HG03565 (cell line): ENCODE measurements at regions not wholly inside any gene's neighbourhood (a gene's known extent, or its start where the extent isn't known, plus 50 kb on each side); places are given as distances from the start of the nearest gene placed in this dataset.
A peak's percentile ranks its signal among the peaks of the same experiment; 100 is the strongest.
"Not testable (repeated sequence)": the region's sequence is repeated elsewhere in the genome, so short reads cannot be mapped to it uniquely, and the experiment has no call there.

ENCODE experiments used
- ATAC-seq: cut with Tn5 transposase; IDR thresholded peaks from one replicate; pipeline ENCODE4 v1.9.1; 2021; ENCODE audit warnings: mild to moderate bottlenecking, moderate library complexity; ENCODE audit not compliant: unreplicated experiment

DNA sequence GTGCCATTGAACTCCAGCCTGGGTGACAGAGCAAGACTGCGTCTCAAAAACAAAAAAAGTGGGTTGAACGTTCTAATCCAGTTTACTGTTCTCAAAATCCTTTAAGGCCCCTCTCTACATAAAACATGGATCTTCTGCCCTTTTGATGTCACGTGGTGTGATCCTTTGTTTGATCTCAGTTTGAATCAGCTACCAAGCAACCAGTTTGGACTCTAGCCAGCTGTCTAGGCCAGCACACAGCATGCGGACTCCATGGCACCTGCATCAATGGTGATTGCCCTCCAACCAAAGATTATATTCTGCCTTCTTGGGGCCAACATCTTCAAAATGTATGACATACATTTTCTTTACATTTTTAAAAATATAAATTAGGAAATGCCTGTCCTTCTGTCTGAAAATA is 365.4 kb downstream of the NDFIP2 start:
- no peak for ATAC-seq

DNA sequence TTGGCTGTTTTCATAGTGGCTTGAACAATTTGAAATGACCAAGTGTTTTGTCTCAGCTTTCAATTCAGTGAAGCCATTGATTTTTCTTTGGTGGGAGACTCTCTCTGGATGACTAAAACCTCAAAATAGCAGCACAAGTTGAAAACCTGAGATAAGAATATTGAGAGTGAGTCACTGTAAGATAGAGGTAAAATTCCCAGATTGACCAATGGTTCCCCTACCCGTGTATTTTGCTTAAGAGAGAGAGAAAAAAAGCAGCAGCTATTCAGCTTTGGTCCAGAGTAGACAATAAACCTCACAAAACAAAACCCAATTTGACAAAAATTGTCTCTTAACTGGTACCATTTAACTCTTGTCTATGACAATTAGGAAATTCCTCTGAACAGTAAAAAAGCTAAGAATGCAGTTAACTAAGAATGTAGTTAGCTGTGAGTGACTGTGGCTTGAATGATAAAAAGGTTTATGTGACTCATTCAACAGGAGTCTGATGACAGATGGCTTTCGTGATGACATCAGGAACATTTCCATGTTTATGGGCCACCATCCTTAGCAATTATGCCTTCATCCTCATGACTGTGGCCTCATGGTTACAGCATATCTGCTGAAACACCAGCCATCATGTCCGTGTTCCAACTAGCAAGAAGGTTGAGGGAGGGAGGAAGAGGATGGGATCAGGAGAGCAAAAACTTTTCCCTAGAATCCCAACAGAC is 356.9 kb downstream of the NDFIP2 start:
- no peak for ATAC-seq

DNA sequence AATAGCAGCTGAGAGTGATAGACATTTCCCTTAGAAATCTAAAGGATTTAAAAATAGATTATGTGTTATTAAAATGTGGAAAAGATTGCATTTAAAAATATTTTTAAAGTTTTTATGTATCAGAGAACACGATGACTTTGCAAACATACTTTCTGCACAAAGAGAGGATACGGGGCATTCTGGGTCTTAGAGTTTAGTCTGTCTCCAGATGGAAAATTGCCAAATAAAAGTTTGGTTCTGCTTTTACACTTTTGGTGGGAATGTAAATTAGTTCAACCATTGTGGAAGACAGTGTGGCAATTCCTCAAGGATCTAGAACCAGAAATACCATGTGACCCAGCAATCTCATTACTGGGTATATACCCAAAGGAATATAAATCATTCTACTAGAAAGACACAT is 355.2 kb downstream of the NDFIP2 start:
- not testable (repeated sequence) for ATAC-seq

DNA sequence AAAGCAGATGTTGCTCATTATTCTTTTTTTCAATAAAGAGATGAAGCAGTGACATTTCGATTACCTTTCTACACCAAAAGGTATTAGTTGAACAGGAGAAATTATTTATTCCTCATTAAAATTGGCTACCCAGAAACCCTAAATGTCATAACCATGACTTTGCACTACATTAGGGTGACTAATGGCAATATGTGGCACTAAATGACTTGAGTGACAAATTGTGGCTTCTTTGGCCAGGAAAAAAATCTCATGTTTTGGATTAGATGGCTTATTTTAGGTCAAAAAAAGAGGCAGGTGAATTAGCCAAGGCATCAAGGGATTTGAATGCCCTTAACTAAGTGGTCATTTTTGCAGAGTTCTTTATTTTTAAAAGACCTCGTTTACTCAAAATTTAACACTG is 353.9 kb downstream of the NDFIP2 start:
- no peak for ATAC-seq

DNA sequence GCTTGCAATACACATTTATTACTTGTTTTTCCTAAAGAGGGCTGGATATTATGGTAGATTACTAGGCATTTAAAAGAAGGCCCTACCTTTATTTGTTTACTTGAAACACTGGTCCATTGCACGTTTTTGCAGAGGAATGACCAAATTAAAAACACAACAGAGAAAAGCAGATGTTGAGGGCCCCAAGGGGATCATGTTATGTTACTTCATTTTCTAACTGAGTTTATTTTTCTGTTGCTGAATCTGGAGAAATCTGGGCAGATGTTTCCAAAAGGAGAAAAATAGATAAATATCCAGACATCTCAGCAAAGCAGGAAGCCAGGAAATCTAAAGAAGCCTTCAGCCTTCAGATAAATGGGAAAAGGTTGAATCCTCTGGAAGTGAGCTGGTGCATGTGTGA is 353.0 kb downstream of the NDFIP2 start:
- no peak for ATAC-seq

DNA sequence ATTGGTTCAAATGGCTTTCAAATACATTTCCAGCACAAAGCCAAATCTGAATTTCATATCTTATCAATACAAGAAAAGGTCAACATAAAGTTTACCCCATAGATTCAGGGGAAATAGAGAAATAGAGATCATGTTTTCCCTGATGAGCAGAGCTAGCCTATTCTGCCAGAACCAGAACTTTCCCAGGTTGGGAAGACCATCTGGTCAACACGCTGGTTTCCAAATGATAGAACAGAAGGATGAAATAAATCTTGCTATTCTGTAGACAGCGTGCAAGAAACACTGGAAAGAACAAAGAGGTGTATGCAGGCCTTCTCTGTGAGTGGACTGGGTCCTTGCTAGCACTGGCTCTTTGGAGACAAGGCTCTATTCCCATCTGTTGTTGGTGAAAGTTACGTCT is 350.6 kb downstream of the NDFIP2 start:
- ATAC-seq, result no peak

- no peak for ATAC-seq
Measured at GRCh38 chr13:79830945-79831344, 350.0 kb downstream of the NDFIP2 start.

DNA sequence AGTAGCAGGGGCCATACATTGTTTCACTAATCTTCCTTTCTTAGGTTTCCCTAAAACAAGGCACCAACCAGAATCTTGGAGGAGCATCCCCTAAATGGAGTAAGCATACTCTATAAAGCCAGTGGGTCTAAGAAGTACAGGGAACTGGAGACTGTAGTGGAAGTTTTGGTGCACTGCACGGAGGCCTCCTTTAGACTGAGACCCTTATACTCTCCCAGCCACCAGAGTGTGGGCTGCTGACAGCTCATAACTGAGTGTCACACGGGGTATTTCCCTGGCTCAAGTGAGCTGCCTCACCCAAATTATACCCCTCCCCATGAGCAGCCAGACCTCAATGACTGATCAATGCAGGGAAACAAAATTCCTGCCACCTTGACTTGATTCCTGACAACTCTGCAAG is 349.5 kb downstream of the NDFIP2 start:
- no peak for ATAC-seq

GRCh38 chr13:79829880-79830279 is 348.9 kb downstream of the NDFIP2 start:
- ATAC-seq, result no peak

DNA sequence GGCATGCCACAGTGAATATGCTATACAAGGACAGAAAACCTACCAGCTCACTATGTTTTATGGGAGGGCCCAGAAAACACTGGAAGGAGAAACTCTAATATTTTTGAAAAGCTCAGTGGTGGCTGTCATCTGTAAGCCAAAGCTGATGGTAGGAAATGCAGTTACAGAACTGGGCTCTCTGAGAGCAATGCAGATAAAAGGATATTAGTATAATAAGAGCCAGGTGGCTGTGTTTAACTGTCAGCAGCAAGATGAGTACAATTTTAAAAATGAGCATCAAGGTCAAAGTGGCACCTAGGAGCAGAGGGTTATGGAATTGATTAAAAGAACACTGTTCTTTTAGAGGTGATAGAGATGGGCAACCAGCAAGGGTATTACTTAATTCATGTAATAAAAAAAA is 345.0 kb downstream of the NDFIP2 start:
- no peak for ATAC-seq

GRCh38 chr13:79815041-79815440 is 334.1 kb downstream of the NDFIP2 start:
- no peak for ATAC-seq

DNA sequence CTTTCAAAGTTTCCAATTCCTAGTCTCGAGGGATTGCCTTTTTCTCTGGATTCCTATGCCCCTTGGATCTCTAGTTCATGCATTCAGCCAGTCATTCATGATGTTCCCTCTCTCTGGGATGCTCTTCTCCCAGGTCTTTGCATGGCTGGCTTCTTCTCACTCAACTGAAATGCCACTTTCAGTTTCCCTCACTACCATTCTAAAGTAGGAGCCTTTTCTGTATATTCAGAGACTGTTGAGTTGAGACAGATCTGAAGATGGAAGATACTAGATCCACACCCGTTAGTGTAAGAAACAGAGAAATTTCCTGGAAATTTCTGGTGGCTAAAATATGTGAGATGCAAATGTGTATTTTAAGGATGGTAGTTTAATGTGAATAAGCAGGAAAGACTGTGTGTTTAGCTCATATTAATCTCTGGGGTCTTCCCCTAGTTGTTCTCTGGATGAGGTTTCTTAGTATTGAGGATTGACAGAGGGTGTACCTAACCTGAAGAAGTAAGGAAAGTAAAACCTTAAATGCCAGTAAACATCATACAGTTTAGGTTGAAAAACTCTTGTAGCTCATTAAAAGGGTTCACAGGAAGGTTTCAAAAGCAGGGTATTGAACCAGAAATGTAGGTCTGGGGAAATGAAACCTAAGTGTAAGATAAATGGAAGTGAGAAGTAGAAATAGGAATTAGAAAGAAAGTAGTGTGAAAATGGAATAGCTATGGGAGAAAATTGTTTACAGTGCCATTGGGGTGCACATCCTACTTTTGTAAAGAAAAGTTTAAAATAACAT is 331.3 kb downstream of the NDFIP2 start:
- peak; percentile 50 for ATAC-seq

DNA sequence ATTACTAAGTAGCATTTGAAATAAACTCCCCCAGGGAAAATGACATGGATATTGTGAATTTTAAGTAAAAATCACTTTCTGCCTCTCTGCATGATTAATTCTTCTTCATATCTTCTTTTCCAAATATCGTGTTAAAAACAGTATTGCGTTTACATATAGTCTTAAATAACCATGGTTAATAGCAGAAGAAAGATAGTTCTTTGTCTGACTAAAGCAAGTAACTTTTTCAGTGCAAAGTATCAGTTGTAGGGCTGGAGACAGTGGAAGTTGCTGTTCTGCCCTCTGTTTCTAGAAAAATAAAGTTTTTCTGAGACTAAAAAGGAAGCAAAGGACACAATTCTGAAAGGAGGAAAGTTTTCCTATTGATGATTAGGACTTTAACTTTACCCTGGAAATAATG is 330.2 kb downstream of the NDFIP2 start:
- ATAC-seq, result no peak

- no peak for ATAC-seq
Measured at GRCh38 chr13:79810669-79811068, 329.7 kb downstream of the NDFIP2 start.

- no peak for ATAC-seq
Measured at GRCh38 chr13:79810018-79810417, 329.1 kb downstream of the NDFIP2 start.

DNA sequence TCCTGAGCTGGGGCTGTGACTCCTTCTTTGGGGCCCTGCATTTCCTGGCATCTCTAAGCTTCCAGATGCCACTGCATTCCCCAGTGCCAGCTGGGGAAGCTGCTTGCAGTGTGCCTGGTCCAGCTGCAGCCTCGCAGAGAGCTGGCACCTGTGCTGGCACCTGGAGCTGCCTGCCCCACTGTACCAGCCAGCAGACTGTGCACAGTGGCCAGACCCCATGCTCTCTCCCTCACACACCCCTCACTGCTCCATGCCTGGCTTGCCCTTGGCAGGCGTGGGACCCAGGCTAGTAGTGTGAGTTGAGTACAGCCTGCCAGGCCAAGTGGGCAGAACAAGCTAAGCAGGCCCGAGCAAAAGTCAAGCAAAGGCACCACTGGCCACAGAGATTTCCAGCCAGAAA is 327.5 kb downstream of the NDFIP2 start:
- no peak for ATAC-seq

- no peak for ATAC-seq
Measured at GRCh38 chr13:79807554-79807953, 326.6 kb downstream of the NDFIP2 start.

GRCh38 chr13:79806821-79807220 is 325.9 kb downstream of the NDFIP2 start:
- no peak for ATAC-seq

GRCh38 chr13:79805317-79805716 is 324.4 kb downstream of the NDFIP2 start:
- ATAC-seq, result no peak

DNA sequence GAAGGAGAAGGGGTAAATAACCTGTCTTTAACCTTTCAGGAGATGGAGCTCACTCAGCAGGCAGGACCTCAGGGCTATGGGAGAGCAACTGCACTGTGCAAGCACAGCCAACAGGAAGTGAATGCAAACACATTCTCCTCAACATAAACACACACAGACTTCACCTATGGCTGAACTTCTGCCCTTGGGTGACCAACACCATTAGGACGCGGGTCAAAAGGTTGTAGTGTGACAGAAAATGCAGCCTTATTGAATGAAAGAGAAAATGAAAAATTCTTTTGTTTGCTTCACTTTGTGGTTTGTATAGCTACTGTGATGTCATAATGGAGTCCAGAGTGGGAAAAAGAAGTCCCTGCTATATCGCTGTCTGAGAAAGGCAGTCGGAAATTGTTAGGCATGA is 323.0 kb downstream of the NDFIP2 start:
- no peak for ATAC-seq

DNA sequence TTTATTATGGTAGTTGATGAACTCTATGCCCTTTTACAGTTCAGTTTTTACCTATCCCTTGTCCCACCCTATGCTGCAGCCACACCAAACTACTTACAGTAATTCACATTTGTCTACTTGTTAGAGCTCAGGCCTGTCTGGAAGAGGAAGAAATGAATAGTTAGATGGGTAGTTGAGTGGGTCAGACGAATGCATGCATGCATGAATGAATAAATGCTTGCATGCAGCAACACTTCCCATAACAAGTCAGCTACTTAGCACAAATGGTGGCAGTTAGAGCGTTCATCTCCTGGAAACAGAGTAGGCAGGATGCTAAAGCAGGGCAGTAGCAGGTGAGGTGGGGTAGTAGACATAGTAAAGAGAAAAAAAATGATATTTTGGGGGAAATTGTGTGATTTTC is 322.3 kb downstream of the NDFIP2 start:
- ATAC-seq, result no peak

DNA sequence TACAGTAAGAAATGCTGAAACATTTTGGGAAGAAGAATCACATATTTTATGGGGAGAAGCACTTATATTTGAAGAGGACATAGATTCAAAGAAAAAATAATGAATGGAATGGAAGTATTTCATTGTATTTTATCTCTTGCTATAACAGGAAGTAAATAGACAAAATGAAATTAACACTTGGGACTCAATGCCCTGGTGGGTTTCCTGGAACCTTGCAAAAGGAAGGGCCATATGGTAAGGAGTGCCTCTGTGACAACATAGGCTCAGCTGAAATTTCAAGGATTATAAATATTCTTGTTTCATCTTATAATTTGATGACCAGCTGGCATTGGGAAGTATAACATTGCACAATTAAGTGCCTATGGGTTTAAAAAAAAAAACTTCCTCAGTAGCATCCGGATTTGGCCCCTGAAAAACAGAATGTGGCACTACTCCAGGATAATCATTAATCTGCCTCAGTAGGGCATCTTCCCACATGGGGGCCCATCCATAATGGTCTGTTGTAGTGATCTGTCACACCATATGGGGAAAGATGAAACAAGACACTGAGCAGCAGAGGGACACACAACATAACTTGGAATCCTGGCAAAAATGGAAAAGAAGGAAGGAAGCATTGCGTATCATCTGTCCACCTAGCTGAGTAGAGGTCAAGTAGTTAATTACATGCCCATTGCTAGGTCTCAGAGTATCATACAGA is 321.6 kb downstream of the NDFIP2 start:
- no peak for ATAC-seq
